ENCODE measurements at regions not wholly inside any gene's neighbourhood (a gene's known extent, or its start where the extent isn't known, plus 50 kb on each side); places are given as distances from the start of the nearest gene placed in this dataset.

DNA sequence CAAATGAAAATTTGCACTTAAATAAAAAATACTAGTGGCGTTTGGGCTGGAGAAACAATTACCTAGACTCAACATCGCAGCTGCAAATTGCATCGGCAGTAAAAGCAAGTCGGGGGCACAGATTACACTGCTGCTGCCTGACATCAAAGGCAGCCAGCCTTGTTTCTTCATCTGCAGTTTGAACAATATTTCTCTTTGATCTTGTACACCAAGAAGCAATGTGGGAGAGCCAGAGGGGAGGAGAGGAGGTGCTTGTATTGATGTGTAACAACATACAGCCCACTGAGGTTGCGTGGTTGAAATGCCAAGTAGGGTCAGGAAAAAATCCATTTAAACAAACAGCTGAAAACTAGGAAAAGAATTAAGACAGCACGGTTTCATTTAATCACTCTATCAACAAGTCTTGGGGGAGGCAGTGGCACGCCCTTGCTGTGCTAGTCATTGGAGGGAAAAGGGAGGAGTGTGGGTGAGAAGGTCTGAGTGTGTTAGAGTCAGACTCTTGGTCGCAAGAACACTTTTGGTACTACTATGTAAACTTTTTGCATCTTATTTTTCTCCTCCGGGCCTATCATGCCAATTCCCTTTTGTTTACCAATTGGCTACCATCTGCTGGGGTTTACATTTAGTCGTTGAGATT, 456.5 kb downstream of the OMA1 start:
- TF ChIP-seq, protein P1, sequence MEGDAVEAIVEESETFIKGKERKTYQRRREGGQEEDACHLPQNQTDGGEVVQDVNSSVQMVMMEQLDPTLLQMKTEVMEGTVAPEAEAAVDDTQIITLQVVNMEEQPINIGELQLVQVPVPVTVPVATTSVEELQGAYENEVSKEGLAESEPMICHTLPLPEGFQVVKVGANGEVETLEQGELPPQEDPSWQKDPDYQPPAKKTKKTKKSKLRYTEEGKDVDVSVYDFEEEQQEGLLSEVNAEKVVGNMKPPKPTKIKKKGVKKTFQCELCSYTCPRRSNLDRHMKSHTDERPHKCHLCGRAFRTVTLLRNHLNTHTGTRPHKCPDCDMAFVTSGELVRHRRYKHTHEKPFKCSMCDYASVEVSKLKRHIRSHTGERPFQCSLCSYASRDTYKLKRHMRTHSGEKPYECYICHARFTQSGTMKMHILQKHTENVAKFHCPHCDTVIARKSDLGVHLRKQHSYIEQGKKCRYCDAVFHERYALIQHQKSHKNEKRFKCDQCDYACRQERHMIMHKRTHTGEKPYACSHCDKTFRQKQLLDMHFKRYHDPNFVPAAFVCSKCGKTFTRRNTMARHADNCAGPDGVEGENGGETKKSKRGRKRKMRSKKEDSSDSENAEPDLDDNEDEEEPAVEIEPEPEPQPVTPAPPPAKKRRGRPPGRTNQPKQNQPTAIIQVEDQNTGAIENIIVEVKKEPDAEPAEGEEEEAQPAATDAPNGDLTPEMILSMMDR (conservative IDR thresholded peaks at IDR 0.05; ENCODE audit: low read length), result no peak
- no peak for DNase-seq (ENCODE audit: low read depth)
- H3K4me3 ChIP-seq (ENCODE audit: low read length), result no peak overlapping the region

DNA sequence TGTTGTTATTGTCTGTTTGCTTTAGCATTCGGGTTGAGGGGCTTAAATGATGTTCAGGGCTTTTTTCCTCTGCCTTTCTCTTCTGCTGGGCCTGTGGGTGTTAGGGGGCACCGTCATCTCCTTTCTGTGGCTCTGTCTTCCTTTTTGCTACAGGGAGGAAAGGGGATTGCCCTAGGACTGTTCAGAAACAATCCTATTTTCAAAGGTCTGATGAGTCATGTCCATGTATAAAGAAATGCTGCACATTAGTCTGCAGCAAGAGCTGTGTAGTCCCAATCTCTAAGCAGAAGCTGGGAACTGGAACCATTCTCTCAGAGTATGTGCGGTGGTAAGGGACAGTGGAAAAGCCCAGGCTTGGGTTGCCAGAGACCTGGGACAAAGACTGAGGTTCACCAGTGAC, 462.3 kb downstream of the OMA1 start:
- TF ChIP-seq, protein P1 (conservative IDR thresholded peaks at IDR 0.05; ENCODE audit: low read length), result no peak
- no peak overlapping the region for H3K4me3 ChIP-seq (ENCODE audit: low read length)
- no peak for DNase-seq (ENCODE audit: low read depth)

DNA sequence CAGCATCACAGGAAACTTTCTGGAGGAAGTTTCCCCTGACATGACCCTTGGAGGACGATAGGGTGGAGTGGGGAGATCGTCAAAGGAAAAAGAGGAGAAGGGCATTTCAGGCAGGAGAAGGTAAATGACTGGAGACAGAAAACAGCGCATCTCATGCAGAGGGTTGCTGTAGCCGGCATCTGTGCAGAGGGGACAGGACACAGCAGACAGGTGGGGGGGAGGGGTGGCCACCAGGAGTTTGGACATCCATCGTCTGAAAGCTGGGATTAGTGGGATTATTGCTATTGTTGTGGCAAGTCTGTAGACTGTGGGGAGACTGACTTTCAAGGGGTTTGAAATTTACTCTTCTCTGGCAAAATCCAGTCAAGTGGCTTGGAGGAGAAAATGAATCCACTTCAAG, 463.9 kb downstream of the OMA1 start:
- no peak for DNase-seq (ENCODE audit: low read depth)
- TF ChIP-seq, protein P1 (conservative IDR thresholded peaks at IDR 0.05; ENCODE audit: low read length), result no peak
- no peak overlapping the region for H3K4me3 ChIP-seq (ENCODE audit: low read length)

DNA sequence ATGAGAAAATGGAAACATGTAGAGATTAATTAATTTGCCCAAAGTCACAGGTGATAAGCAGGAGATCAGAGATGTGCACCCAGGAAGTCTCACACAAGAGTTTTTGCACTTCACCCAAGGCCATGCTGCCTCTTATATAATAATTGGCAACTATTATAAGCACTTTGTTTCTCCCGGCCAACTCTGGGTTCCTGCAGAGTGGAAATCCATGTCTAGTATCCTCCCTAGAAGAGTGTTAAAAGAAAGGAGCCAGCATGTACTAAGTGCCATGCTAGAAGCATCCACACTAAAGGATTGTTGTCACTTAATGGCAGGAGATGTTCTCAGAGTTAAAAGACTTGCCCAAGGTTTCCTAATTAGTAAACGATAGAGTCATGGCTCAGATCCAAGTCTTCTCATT, 470.3 kb downstream of the OMA1 start:
- no peak for DNase-seq (ENCODE audit: low read depth)
- TF ChIP-seq, protein P1 (conservative IDR thresholded peaks at IDR 0.05; ENCODE audit: low read length), result no peak

DNA sequence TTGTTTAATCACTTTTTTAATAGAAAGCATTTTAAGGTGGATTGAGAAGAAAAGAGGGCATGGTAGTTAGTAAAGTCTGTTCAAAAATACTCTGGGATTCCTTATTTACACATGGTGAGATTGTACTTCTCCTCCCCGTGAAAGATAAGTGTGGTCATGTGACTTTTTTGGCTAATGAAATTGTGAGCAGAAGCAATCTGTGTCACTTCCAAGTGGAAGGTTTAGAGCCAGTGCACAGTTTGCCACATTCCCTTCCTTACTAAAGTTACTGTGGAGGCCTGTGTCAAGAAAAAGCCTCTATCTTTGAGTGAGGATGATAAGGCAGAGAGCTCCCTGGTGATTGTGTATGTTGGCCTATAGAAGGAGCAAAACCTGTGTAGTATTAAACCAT, 471.3 kb downstream of the OMA1 start:
- no peak overlapping the region for H3K4me3 ChIP-seq (ENCODE audit: low read length)
- no peak for DNase-seq (ENCODE audit: low read depth)
- TF ChIP-seq, protein P1 (conservative IDR thresholded peaks at IDR 0.05; ENCODE audit: low read length), result no peak

More for the DNA sequence above, 470.3 kb downstream of the OMA1 start:
- no peak overlapping the region for H3K4me3 ChIP-seq (ENCODE audit: low read length)

DNA sequence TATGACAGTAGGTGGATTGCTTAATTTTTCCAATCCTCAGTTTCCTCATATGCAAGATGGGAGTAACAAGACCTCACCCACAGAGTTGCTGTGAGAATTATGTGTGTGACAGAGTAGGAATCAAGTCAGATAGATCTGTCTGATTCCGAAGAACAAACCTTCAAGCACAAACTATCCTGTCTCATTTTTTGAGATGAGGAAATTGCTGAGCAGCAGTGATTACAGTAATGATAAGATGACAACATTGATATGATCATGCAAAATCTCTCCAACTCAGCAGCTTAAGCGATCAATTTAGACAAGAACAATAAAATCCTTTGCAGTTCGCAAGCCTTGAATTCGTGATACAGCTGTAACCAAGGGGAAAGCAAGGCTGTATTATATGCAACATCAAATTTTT, 474.1 kb downstream of the OMA1 start:
- no peak for DNase-seq (ENCODE audit: low read depth)
- no peak overlapping the region for H3K4me3 ChIP-seq (ENCODE audit: low read length)
- TF ChIP-seq, protein P1 (conservative IDR thresholded peaks at IDR 0.05; ENCODE audit: low read length), result no peak

DNA sequence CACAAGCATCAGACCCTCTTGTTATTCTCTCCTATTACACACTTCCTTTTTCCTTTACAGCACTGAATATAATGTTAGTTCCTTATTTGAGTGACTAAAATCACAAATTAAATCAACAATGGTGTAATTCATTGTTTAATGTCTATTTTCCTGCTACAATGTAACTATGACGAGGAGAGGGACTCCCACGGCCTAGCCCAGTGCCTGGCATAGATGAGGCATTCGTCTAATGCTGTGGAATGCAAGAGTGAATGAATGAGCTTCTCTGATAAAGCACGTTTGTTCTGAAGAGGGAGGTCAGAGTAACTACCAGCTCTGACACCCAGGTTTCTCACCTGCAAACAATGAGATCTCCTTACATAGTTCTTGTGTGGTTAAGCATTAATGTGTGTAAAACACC, 479.4 kb downstream of the OMA1 start:
- H3K4me3 ChIP-seq (ENCODE audit: low read length), result no peak overlapping the region
- TF ChIP-seq, protein P1 (conservative IDR thresholded peaks at IDR 0.05; ENCODE audit: low read length), result no peak
- DNase-seq (ENCODE audit: low read depth), result no peak
